Cerebellar nuclear complex (tissue), 1 donor: ENCODE measurements at regions not wholly inside any gene's neighbourhood (a gene's known extent, or its start where the extent isn't known, plus 50 kb on each side); places are given as distances from the start of the nearest gene placed in this dataset.
"Not testable (repeated sequence)": the region's sequence is repeated elsewhere in the genome, so short reads cannot be mapped to it uniquely, and the experiment has no call there.

Experiments used
- DNase-seq, 2 experiments: peaks; one replicate each; lab custom pipeline; 2025; lab: John Stamatoyannopoulos, UW

GRCh38 chr20:1825938-1826445 lies 69.2 kb upstream of the SIRPA start:
- no peak for DNase-seq

DNA sequence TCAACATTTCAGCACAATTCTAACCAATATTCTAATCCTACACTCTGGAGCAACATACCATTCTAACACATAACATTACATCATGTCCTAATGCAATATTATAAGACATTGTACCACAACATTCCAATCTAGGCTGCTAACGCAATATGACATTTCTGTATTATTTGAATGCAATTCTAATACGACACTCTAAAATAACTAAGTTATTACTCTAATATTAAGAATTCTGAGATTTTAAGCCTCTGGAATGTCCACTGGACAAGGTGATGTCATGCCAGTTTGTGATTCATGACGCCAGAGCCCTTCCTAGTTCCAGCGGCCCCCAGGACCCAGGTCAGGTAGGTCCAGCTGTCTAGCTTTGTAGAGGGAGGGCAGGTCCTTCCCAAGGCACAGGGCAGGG lies 69.7 kb upstream of the SIRPA start:
- DNase-seq, result no peak

DNA sequence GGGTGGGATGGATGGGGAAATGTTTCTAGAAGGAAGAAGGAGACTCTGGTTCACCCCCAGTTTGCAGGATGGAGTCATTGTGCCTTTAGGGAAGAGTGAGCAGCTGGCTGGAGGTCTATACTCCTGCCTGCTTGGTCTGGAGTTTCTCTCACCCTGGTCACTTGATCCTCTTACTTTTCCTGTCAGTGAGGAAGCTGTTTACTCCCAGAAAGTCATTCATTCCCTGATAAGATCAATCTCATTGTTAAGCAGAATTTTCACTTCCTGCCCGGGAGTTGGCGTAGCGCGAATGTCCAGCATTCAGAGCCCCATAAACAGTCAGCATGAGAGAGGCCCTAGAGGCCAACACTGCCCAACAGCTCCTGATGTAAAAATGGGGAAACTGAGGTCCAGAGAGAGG lies 70.4 kb upstream of the SIRPA start:
- DNase-seq, result no peak

GRCh38 chr20:1824181-1824580 lies 71.0 kb upstream of the SIRPA start:
- no peak for DNase-seq

- no peak for DNase-seq
Observed at GRCh38 chr20:1823450-1823844, 71.8 kb upstream of the SIRPA start.

DNA sequence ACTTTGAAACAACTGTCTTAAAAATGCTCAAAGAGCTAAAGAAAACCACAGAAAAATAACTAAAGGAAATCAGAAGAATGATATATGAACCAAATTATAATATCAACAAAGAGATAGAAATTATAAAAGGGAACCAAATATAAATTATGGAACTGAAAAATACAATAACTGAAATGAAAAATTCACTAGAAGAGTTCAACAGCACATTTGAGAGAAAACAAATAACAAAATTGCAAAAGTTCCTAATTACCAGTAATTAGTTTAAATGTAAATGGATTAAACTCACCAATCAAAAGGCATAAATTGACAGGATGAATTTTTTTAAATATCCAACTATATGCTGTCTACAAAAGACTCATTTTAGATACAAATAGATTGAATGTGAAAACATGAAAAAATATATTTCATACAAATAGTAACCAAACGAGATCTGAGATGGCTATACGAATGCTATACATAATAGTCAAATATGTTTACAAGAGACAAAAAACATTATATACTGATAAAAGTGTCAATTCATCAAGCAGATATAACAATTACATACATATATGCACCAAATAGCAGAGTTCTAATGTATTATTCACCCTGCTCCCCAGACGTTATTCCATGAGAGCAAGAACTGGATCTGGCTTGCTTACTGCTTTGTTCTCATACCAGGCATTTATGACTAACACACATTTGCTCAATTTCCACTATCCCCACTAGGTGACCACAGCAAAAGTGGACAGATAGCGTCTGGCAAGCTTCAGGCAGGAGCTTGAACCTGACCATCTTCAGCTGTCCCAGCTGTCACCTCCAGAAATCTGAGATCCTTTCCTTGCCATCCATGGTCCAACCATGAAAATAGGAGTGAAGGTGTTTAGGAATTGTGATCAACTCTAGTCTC lies 72.4 kb upstream of the SIRPA start:
- DNase-seq, result no peak

- no peak for DNase-seq
Observed at GRCh38 chr20:1820138-1821079, 74.8 kb upstream of the SIRPA start.

DNA sequence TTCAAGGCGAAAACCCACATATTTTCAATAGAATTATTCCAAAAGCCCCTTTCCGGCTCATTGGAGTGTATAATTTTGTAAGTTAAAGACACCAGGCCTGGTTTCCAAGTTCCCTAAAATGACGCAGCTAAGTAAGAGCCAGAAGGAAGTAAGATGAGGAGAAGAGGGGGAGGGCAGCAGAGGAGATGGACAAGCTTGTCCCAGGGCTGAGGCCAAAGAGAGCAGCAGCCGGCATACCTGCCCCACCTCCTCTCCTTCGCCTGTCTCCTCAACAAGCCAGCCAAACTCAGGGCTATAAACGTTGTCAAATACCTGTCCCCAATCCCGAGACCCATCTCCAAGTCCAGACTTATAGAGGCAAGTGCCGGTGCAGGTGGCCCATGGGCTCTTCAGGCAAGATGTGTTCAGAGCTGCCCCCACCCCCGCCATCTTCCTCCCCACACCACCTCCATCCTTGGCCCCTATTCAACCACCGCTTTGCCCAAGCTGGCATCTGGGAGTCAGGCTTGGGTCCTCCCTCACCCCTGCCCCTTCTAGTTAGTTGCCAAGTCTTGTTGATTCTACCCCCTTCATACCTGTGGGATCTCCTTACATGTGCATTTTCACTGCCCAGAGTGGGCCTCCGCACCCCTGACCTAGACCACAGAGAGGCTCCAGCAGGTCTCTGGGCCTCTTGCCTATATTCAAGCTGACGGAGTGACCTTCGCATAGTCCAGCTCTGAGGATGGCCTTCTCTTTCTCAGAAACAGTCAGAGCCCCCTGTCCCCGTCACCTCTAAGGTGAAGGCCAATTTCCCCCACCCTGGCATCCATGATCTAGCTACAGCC lies 75.7 kb upstream of the SIRPA start:
- DNase-seq, result no peak

DNA sequence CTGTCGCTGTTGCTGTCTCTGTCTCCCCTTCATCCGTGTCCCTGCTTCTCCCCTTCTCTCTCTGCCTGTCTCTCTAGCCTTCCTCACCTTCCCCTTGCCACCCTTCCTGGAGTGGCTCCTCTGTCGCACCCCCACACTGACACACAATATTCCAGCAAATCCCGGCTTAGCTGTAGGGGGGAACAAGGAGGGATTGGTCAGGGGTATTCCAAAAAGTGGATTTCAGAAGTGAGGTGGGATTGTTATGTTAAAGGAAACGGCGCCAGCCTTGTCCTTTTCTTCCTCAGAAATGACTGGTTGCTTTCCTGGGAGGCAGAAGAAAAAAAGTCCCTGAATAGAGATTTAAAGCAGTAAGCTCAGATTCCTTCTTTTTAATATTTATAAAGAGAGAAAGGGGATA lies 76.3 kb upstream of the SIRPA start:
- DNase-seq, result no peak

GRCh38 chr20:1818247-1818840 lies 76.9 kb upstream of the SIRPA start:
- DNase-seq, result no peak

- DNase-seq, result no peak
Observed at GRCh38 chr20:1817577-1818211, 77.5 kb upstream of the SIRPA start.

DNA sequence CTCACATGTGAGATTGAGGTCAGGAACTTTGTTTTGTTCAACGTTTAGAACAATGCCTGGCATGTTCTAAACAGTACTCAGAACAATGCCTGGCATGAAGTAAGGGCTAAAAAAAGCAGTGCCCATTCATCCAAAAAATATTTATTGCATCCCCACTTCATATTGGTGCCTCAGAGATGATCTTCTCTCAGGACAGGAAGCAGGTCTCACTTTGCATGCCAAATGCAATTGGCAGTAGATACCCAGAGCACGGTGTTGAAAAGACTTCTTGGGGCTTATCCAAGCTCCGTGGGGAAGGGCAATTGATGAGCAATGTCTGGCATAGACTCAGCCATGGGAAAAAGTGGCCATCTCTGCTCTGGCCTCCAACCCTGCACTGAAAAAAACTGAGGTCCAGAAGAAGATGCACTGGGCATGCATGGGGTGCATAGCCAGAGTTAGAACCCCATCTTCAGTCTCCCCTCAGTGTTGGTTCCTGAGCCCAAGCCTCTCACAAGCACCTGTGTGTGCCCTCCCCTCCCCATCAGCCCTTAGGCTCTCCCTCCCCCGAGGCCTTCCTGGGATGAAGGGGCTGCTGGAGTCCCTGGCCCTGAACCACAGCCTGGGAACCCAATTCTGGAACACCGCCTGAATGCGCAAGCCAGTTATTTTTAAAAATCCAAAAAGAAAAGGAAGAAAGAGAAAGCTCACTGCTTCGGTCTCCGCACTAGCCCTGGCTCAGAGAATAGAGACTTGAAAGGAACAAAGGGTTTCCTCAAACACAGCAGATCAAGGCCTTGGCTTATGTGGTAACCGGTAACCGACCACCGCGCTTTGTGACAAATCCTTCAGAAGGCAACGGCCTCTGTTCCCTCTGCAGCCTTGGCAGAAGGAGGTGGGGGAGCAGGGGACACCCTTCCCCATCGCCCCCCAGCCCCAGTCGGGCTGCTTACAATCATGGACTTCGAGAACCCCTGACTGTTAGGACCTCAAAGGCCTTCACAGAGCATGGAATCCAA lies 78.5 kb upstream of the SIRPA start:
- DNase-seq, result peak in 1 of 2 experiments; percentile 44

- DNase-seq, result no peak
Observed at GRCh38 chr20:1815502-1816085, 79.6 kb upstream of the SIRPA start.

DNA sequence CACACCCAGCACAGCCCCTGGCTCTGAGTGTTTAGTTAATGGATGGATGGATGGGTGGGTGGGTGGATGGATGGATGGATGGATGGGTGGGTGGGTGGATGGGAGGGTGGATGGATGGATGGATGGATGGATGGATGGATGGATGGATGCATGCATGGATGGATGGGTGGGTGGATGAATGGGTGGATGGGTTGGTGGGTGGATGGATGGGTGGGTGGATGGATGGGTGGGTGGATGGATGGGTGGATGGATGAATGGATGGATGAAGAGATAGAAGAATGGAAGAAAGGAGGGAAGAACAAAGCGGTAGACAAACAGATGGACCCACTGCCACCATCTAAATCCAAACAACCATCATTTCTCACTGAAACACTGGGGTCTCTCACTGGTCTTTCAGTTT lies 80.3 kb upstream of the SIRPA start:
- not testable (repeated sequence) for DNase-seq

GRCh38 chr20:1813674-1814635 lies 81.3 kb upstream of the SIRPA start:
- DNase-seq, result no peak

DNA sequence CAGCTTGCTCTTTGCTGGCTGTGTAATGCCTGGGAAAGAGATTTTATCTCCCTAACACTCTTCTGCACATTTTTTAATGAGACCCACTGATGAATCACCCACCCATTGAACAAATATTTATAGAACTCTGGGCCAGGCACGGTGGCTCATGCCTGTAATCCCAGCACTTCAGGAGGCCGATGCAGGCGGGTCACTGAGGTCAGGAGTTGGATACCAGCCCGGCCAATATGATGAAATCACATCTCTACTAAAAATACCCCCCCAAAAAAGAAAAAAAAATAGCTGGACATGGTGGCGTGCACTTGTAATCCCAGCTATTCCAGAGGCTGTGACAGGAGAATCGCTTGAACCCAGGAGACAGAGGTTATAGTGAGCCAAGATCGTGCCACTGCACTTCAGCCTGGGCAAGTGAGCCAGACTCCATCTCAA lies 82.1 kb upstream of the SIRPA start:
- no peak for DNase-seq

GRCh38 chr20:1811621-1812498 lies 83.3 kb upstream of the SIRPA start:
- no peak for DNase-seq
